ENCODE measurements at regions not wholly inside any gene's neighbourhood (a gene's known extent, or its start where the extent isn't known, plus 50 kb on each side); places are given as distances from the start of the nearest gene placed in this dataset.
"Not testable (repeated sequence)": the region's sequence is repeated elsewhere in the genome, so short reads cannot be mapped to it uniquely, and the experiment has no call there.

- Histone ChIP-seq H3K4me3 (ENCODE audit: low read length) (no peak overlapping the region), H3K9me3 (ENCODE audit: control insufficient read depth, low read length) (peaks cover 7% of the 10 kb centered on the region), H3K4me1 (ENCODE audit: control insufficient read depth, insufficient read depth, low read length) (peaks cover 7% of the 10 kb centered on the region), H3K36me3 (ENCODE audit: control insufficient read depth, insufficient read depth, low read length, severe bottlenecking) (no peaks in the 10 kb centered on the region), H3K27me3 (replicated peaks; ENCODE audit: control insufficient read depth, insufficient read depth, low read length) (no peaks in the 10 kb centered on the region), H3K9ac (ENCODE audit: low read length) (no peak overlapping the region)
- DNase-seq (ENCODE audit: low read depth) = peak; percentile 84
These were observed 82.1 kb downstream of the METRNL start for GRCh38 chr17:83161298-83162034.

- H3K4me1 ChIP-seq (ENCODE audit: control insufficient read depth, insufficient read depth, low read length) = peaks cover 7% of the 10 kb centered on the region
- no peaks in the 10 kb centered on the region for H3K36me3 ChIP-seq (ENCODE audit: control insufficient read depth, insufficient read depth, low read length, severe bottlenecking)
- peaks cover 8% of the 10 kb centered on the region for H3K9me3 ChIP-seq (ENCODE audit: control insufficient read depth, low read length)
- H3K9ac ChIP-seq (ENCODE audit: low read length) = no peak overlapping the region
- no peak for DNase-seq (ENCODE audit: low read depth)
- no peak overlapping the region for H3K4me3 ChIP-seq (ENCODE audit: low read length)
- H3K27me3 ChIP-seq (replicated peaks; ENCODE audit: control insufficient read depth, insufficient read depth, low read length) = no peaks in the 10 kb centered on the region
These were observed 82.8 kb downstream of the METRNL start for GRCh38 chr17:83162035-83162745.

- H3K4me1 ChIP-seq (ENCODE audit: control insufficient read depth, insufficient read depth, low read length) = peaks cover 7% of the 10 kb centered on the region
- H3K4me3 ChIP-seq (ENCODE audit: low read length) = no peak overlapping the region
- no peaks in the 10 kb centered on the region for H3K27me3 ChIP-seq (replicated peaks; ENCODE audit: control insufficient read depth, insufficient read depth, low read length)
- H3K9me3 ChIP-seq (ENCODE audit: control insufficient read depth, low read length) = peaks cover 10% of the 10 kb centered on the region
- no peaks in the 10 kb centered on the region for H3K36me3 ChIP-seq (ENCODE audit: control insufficient read depth, insufficient read depth, low read length, severe bottlenecking)
- no peak overlapping the region for H3K9ac ChIP-seq (ENCODE audit: low read length)
- DNase-seq (ENCODE audit: low read depth) = no peak
These were observed 85.1 kb downstream of the METRNL start for GRCh38 chr17:83164490-83164889.

- DNase-seq (ENCODE audit: low read depth) = no peak
- Histone ChIP-seq H3K9ac (ENCODE audit: low read length) (no peak overlapping the region), H3K36me3 (ENCODE audit: control insufficient read depth, insufficient read depth, low read length, severe bottlenecking) (no peaks in the 10 kb centered on the region)
These were observed 91.3 kb downstream of the METRNL start for GRCh38 chr17:83170571-83171260.

GRCh38 chr17:83171661-83172060 lies 92.3 kb downstream of the METRNL start:
- peak overlapping the region; percentile 29 for H3K9ac ChIP-seq (ENCODE audit: low read length)
- H3K4me1 ChIP-seq (ENCODE audit: control insufficient read depth, insufficient read depth, low read length) = peaks cover 13% of the 10 kb centered on the region
- H3K4me3 ChIP-seq (ENCODE audit: low read length) = no peak overlapping the region
- no peak for DNase-seq (ENCODE audit: low read depth)
- H3K27me3 ChIP-seq (replicated peaks; ENCODE audit: control insufficient read depth, insufficient read depth, low read length) = no peaks in the 10 kb centered on the region
- no peaks in the 10 kb centered on the region for H3K36me3 ChIP-seq (ENCODE audit: control insufficient read depth, insufficient read depth, low read length, severe bottlenecking)
- H3K9me3 ChIP-seq (ENCODE audit: control insufficient read depth, low read length) = peaks cover 3% of the 10 kb centered on the region

More at GRCh38 chr17:83170571-83171260, 91.3 kb downstream of the METRNL start:
- Histone ChIP-seq H3K27me3 (replicated peaks; ENCODE audit: control insufficient read depth, insufficient read depth, low read length) (no peaks in the 10 kb centered on the region), H3K4me1 (ENCODE audit: control insufficient read depth, insufficient read depth, low read length) (peaks cover 12% of the 10 kb centered on the region), H3K4me3 (ENCODE audit: low read length) (no peak overlapping the region), H3K9me3 (ENCODE audit: control insufficient read depth, low read length) (peaks cover 3% of the 10 kb centered on the region)

GRCh38 chr17:83172099-83172498 lies 92.7 kb downstream of the METRNL start:
- H3K4me1 ChIP-seq (ENCODE audit: control insufficient read depth, insufficient read depth, low read length) = peaks cover 13% of the 10 kb centered on the region
- H3K27me3 ChIP-seq (replicated peaks; ENCODE audit: control insufficient read depth, insufficient read depth, low read length); H3K9me3 ChIP-seq (ENCODE audit: control insufficient read depth, low read length); H3K36me3 ChIP-seq (ENCODE audit: control insufficient read depth, insufficient read depth, low read length, severe bottlenecking); DNase-seq (ENCODE audit: low read depth); H3K9ac ChIP-seq (ENCODE audit: low read length); H3K4me3 ChIP-seq (ENCODE audit: low read length): not testable (repeated sequence)

- DNase-seq (ENCODE audit: low read depth); H3K9ac ChIP-seq (ENCODE audit: low read length); H3K9me3 ChIP-seq (ENCODE audit: control insufficient read depth, low read length); H3K4me3 ChIP-seq (ENCODE audit: low read length); H3K36me3 ChIP-seq (ENCODE audit: control insufficient read depth, insufficient read depth, low read length, severe bottlenecking); H3K27me3 ChIP-seq (replicated peaks; ENCODE audit: control insufficient read depth, insufficient read depth, low read length): not testable (repeated sequence)
- peaks cover 13% of the 10 kb centered on the region for H3K4me1 ChIP-seq (ENCODE audit: control insufficient read depth, insufficient read depth, low read length)
These were observed 93.2 kb downstream of the METRNL start for GRCh38 chr17:83172646-83173045.

GRCh38 chr17:83173180-83173913 lies 93.9 kb downstream of the METRNL start:
- H3K9me3 ChIP-seq (ENCODE audit: control insufficient read depth, low read length); H3K27me3 ChIP-seq (replicated peaks; ENCODE audit: control insufficient read depth, insufficient read depth, low read length); H3K4me3 ChIP-seq (ENCODE audit: low read length); H3K9ac ChIP-seq (ENCODE audit: low read length); H3K36me3 ChIP-seq (ENCODE audit: control insufficient read depth, insufficient read depth, low read length, severe bottlenecking); DNase-seq (ENCODE audit: low read depth): not testable (repeated sequence)
- H3K4me1 ChIP-seq (ENCODE audit: control insufficient read depth, insufficient read depth, low read length) = peaks cover 13% of the 10 kb centered on the region

- H3K36me3 ChIP-seq (ENCODE audit: control insufficient read depth, insufficient read depth, low read length, severe bottlenecking) = no peaks in the 10 kb centered on the region
- no peaks in the 10 kb centered on the region for H3K9me3 ChIP-seq (ENCODE audit: control insufficient read depth, low read length)
- no peak overlapping the region for H3K9ac ChIP-seq (ENCODE audit: low read length)
- peaks cover 13% of the 10 kb centered on the region for H3K4me1 ChIP-seq (ENCODE audit: control insufficient read depth, insufficient read depth, low read length)
- no peak for DNase-seq (ENCODE audit: low read depth)
- no peak overlapping the region for H3K4me3 ChIP-seq (ENCODE audit: low read length)
- H3K27me3 ChIP-seq (replicated peaks; ENCODE audit: control insufficient read depth, insufficient read depth, low read length) = no peaks in the 10 kb centered on the region
These were observed 94.5 kb downstream of the METRNL start for GRCh38 chr17:83173914-83174361.

GRCh38 chr17:83174362-83175118 lies 95.1 kb downstream of the METRNL start:
- no peak overlapping the region for H3K9ac ChIP-seq (ENCODE audit: low read length)
- DNase-seq (ENCODE audit: low read depth) = peak; percentile 67
- no peaks in the 10 kb centered on the region for H3K36me3 ChIP-seq (ENCODE audit: control insufficient read depth, insufficient read depth, low read length, severe bottlenecking)

More at GRCh38 chr17:83174362-83175118, 95.1 kb downstream of the METRNL start:
- Histone ChIP-seq H3K9me3 (ENCODE audit: control insufficient read depth, low read length) (no peaks in the 10 kb centered on the region), H3K27me3 (replicated peaks; ENCODE audit: control insufficient read depth, insufficient read depth, low read length) (no peaks in the 10 kb centered on the region), H3K4me1 (ENCODE audit: control insufficient read depth, insufficient read depth, low read length) (peaks cover 13% of the 10 kb centered on the region), H3K4me3 (ENCODE audit: low read length) (no peak overlapping the region)
